ENCODE measurements at regions not wholly inside any gene's neighbourhood (a gene's known extent, or its start where the extent isn't known, plus 50 kb on each side); places are given as distances from the start of the nearest gene placed in this dataset.

- Histone ChIP-seq H3K4me1 (no peaks in the 10 kb centered on the region), H3K79me2 (ENCODE audit: low read depth) (no peaks in the 10 kb centered on the region), H2AFZ (replicated peaks) (no peak overlapping the region), H3K27me3 (no peaks in the 10 kb centered on the region), H3K27ac (no peak overlapping the region), H3K4me2 (no peak overlapping the region), H3F3A (ENCODE audit: low read depth) (no peaks in the 10 kb centered on the region), H3K4me3 (no peak overlapping the region), H3K36me3 (no peaks in the 10 kb centered on the region), H3K9me3 (ENCODE audit: low read depth) (peaks cover 9% of the 10 kb centered on the region), H3K9ac (no peak overlapping the region), H4K20me1 (ENCODE audit: low read depth) (no peaks in the 10 kb centered on the region)
- no peak for DNase-seq (ENCODE audit: low spot score)
- H3K4me3 Mint-ChIP-seq: no peak overlapping the region
- H3K9me3 Mint-ChIP-seq: peaks cover 22% of the 10 kb centered on the region
- H3K36me3 Mint-ChIP-seq: no peaks in the 10 kb centered on the region
- TF ChIP-seq CTCF (IDR thresholded peaks at IDR 0.05) (no peak), EZH2 (IDR thresholded peaks at IDR 0.05) (no peak), EZH2phosphoT487 (IDR thresholded peaks at IDR 0.05) (no peak)
- no peaks in the 10 kb centered on the region for H3K4me1 Mint-ChIP-seq
- H3K27me3 Mint-ChIP-seq (ENCODE audit: insufficient read depth, low read depth): no peaks in the 10 kb centered on the region
- H3K27ac Mint-ChIP-seq: no peak overlapping the region
Observed at GRCh38 chr9:80259079-80259478, 687.3 kb downstream of the TLE4 start.

DNA sequence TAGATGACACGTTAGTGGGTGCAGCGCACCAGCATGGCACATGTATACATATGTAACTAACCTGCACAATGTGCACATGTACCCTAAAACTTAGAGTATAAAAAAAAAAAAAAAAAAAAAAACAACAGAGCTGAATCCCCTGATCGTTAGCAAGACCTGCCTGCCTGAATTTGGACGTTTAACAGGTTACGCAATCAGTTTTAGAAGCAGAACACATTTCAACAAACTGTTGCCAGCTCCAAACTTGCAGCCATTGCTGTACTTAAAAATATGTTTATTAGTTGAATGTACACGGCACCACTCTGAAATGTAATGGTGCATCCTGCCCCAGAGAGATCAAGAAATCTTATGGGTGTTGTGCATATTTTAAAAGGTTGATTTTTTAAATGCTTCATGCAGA lies 680.0 kb downstream of the TLE4 start:
- Mint-ChIP-seq H3K4me1 (no peaks in the 10 kb centered on the region), H3K9me3 (peaks cover 10% of the 10 kb centered on the region), H3K27me3 (ENCODE audit: insufficient read depth, low read depth) (peaks cover 4% of the 10 kb centered on the region), H3K27ac (no peak overlapping the region), H3K4me3 (no peak overlapping the region), H3K36me3 (no peaks in the 10 kb centered on the region)
- Histone ChIP-seq H3K9ac (no peak overlapping the region), H3K27ac (no peak overlapping the region), H3K36me3 (no peaks in the 10 kb centered on the region), H3K4me2 (no peak overlapping the region), H3K27me3 (no peaks in the 10 kb centered on the region), H3K4me1 (no peaks in the 10 kb centered on the region), H4K20me1 (ENCODE audit: low read depth) (no peaks in the 10 kb centered on the region), H3K79me2 (ENCODE audit: low read depth) (no peaks in the 10 kb centered on the region), H3F3A (ENCODE audit: low read depth) (no peaks in the 10 kb centered on the region), H3K9me3 (ENCODE audit: low read depth) (no peaks in the 10 kb centered on the region), H2AFZ (replicated peaks) (no peak overlapping the region), H3K4me3 (no peak overlapping the region)
- no peak for DNase-seq (ENCODE audit: low spot score)
- TF ChIP-seq EZH2 (IDR thresholded peaks at IDR 0.05): no peak
- TF ChIP-seq CTCF (IDR thresholded peaks at IDR 0.05): no peak
- TF ChIP-seq EZH2phosphoT487 (IDR thresholded peaks at IDR 0.05): no peak

- H3K9me3 Mint-ChIP-seq: peaks cover under 1% of the 10 kb centered on the region
- H3F3A ChIP-seq (ENCODE audit: low read depth): no peaks in the 10 kb centered on the region
- DNase-seq (ENCODE audit: low spot score): no peak
- no peak overlapping the region for H3K27ac Mint-ChIP-seq
- no peaks in the 10 kb centered on the region for H3K27me3 ChIP-seq
- H2AFZ ChIP-seq (replicated peaks): no peak overlapping the region
- no peak for TF ChIP-seq EZH2phosphoT487 (IDR thresholded peaks at IDR 0.05)
- no peak for TF ChIP-seq EZH2 (IDR thresholded peaks at IDR 0.05)
- TF ChIP-seq CTCF (IDR thresholded peaks at IDR 0.05): no peak
- H3K36me3 ChIP-seq: peaks cover 6% of the 10 kb centered on the region
- H3K4me1 ChIP-seq: peaks cover 5% of the 10 kb centered on the region
- no peak overlapping the region for H3K9ac ChIP-seq
- H3K36me3 Mint-ChIP-seq: no peaks in the 10 kb centered on the region
- no peaks in the 10 kb centered on the region for H3K79me2 ChIP-seq (ENCODE audit: low read depth)
- H4K20me1 ChIP-seq (ENCODE audit: low read depth): no peaks in the 10 kb centered on the region
- no peaks in the 10 kb centered on the region for H3K27me3 Mint-ChIP-seq (ENCODE audit: insufficient read depth, low read depth)
- peaks cover 7% of the 10 kb centered on the region for H3K9me3 ChIP-seq (ENCODE audit: low read depth)
- H3K4me3 ChIP-seq: no peak overlapping the region
- no peaks in the 10 kb centered on the region for H3K4me1 Mint-ChIP-seq
- no peak overlapping the region for H3K4me3 Mint-ChIP-seq
- no peak overlapping the region for H3K4me2 ChIP-seq
- H3K27ac ChIP-seq: no peak overlapping the region
Observed at GRCh38 chr9:80242022-80242421, 670.3 kb downstream of the TLE4 start.

All from neural progenitor cell (in vitro differentiated cells).